ENCODE measurements at regions not wholly inside any gene's neighbourhood (a gene's known extent, or its start where the extent isn't known, plus 50 kb on each side); places are given as distances from the start of the nearest gene placed in this dataset.
A peak's percentile ranks its signal among the peaks of the same experiment; 100 is the strongest.

GRCh38 chr18:8890957-8891464 is 185.7 kb downstream of the MTCL1 start:
- Histone ChIP-seq H3K27ac (ENCODE audit: low read depth in 2 of 2, low read length in 2 of 2) (peak overlapping the region in 1 of 2 donors; percentile 8), H3K27me3 (ENCODE audit: control insufficient read depth, insufficient read depth, low read length) (no peaks in the 10 kb centered on the region)

DNA sequence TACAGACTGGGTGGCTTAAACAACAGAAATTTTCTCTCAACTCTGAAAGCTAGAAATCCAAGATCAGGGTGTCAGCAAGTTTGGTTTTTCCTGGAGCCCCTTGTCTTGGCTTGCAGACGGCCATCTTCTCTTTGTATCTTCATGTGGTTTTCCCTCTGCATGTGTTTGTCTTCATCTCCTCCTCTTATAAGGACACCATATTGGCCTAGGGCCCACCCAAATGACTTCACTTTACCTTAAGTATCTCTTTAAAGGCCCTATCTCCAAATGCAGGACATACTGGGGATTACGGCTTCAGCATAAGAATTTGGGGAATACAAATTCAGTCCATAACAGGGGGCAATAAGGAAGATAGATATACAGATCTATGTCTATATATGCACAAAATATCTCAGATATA is 187.9 kb downstream of the MTCL1 start:
- DNase-seq: no peak
- no peaks in the 10 kb centered on the region for H3K36me3 ChIP-seq (ENCODE audit: control insufficient read depth in 2 of 3, insufficient read depth in 3 of 3, low read length in 3 of 3)
- FAIRE-seq: no peak
- intact Hi-C loops (cut with DNase I): no loop called here
- no peak overlapping the region for H3K9ac ChIP-seq (ENCODE audit: low read length in 3 of 3)
- H3K9me3 ChIP-seq (ENCODE audit: control insufficient read depth in 2 of 3, insufficient read depth in 1 of 3, low read length in 3 of 3): no peaks in the 10 kb centered on the region
- no peak for TF ChIP-seq CTCF (IDR thresholded peaks at IDR 0.05; ENCODE audit: borderline replicate concordance, extremely low read depth, insufficient read depth)
- H3K4me1 ChIP-seq (ENCODE audit: control insufficient read depth in 2 of 3, insufficient read depth in 2 of 3, low read depth in 1 of 3, low read length in 3 of 3): peaks cover 3 to 6% (median 3%) of the 10 kb centered on the region in 3 donors
- H3K4me3 ChIP-seq (ENCODE audit: low read length in 3 of 3): no peak overlapping the region
- H3K27ac ChIP-seq (ENCODE audit: low read depth in 2 of 2, low read length in 2 of 2): no peak overlapping the region
- H3K27me3 ChIP-seq (ENCODE audit: control insufficient read depth, insufficient read depth, low read length): no peaks in the 10 kb centered on the region

More at GRCh38 chr18:8890957-8891464, 185.7 kb downstream of the MTCL1 start:
- FAIRE-seq (peak; percentile 80), DNase-seq (peak in 3 of 5 donors; percentile 59 to 89 (median 87))
- intact Hi-C loops (cut with DNase I): no loop called here
- no peak for TF ChIP-seq CTCF (IDR thresholded peaks at IDR 0.05; ENCODE audit: borderline replicate concordance, extremely low read depth, insufficient read depth)
- H3K36me3 ChIP-seq (ENCODE audit: control insufficient read depth in 2 of 3, insufficient read depth in 3 of 3, low read length in 3 of 3): no peaks in the 10 kb centered on the region
- H3K4me3 ChIP-seq (ENCODE audit: low read length in 3 of 3): no peak overlapping the region
- no peaks in the 10 kb centered on the region for H3K9me3 ChIP-seq (ENCODE audit: control insufficient read depth in 2 of 3, insufficient read depth in 1 of 3, low read length in 3 of 3)
- H3K9ac ChIP-seq (ENCODE audit: low read length in 3 of 3): peak overlapping the region in 1 of 3 donors; percentile 30
- H3K4me1 ChIP-seq (ENCODE audit: control insufficient read depth in 2 of 3, insufficient read depth in 2 of 3, low read depth in 1 of 3, low read length in 3 of 3): peaks cover 3 to 6% (median 3%) of the 10 kb centered on the region in 3 donors

- TF ChIP-seq CTCF (IDR thresholded peaks at IDR 0.05; ENCODE audit: borderline replicate concordance, extremely low read depth, insufficient read depth): no peak
- FAIRE-seq (no peak), DNase-seq (no peak)
- intact Hi-C loops (cut with DNase I): no loop called here
- Histone ChIP-seq H3K4me3 (ENCODE audit: low read length in 3 of 3) (no peak overlapping the region), H3K9me3 (ENCODE audit: control insufficient read depth in 2 of 3, insufficient read depth in 1 of 3, low read length in 3 of 3) (no peaks in the 10 kb centered on the region), H3K9ac (ENCODE audit: low read length in 3 of 3) (no peak overlapping the region), H3K27ac (ENCODE audit: low read depth in 2 of 2, low read length in 2 of 2) (no peak overlapping the region), H3K36me3 (ENCODE audit: control insufficient read depth in 2 of 3, insufficient read depth in 3 of 3, low read length in 3 of 3) (no peaks in the 10 kb centered on the region), H3K27me3 (ENCODE audit: control insufficient read depth, insufficient read depth, low read length) (no peaks in the 10 kb centered on the region), H3K4me1 (ENCODE audit: control insufficient read depth in 2 of 3, insufficient read depth in 2 of 3, low read depth in 1 of 3, low read length in 3 of 3) (peaks cover 3 to 6% (median 3%) of the 10 kb centered on the region in 3 donors)
Measured at GRCh38 chr18:8893628-8894231, 188.4 kb downstream of the MTCL1 start.
